IPS-15b (cell line): ENCODE measurements at regions not wholly inside any gene's neighbourhood (a gene's known extent, or its start where the extent isn't known, plus 50 kb on each side); places are given as distances from the start of the nearest gene placed in this dataset.
"Not testable (repeated sequence)": the region's sequence is repeated elsewhere in the genome, so short reads cannot be mapped to it uniquely, and the experiment has no call there.

ENCODE experiments used
- H3K27me3 ChIP-seq: one replicate; pipeline ENCODE4 v1.6.1; 2013; ENCODE audit warnings: low read length; ENCODE audit not compliant: control insufficient read depth, insufficient read depth
- H3K36me3 ChIP-seq: one replicate; pipeline ENCODE4 v1.6.1; 2013; ENCODE audit warnings: low read length; ENCODE audit not compliant: control insufficient read depth, insufficient read depth
- H3K4me1 ChIP-seq: one replicate; pipeline ENCODE4 v1.6.1; 2013; ENCODE audit warnings: mild to moderate bottlenecking, low read length; ENCODE audit not compliant: control insufficient read depth, insufficient read depth
- H3K4me3 ChIP-seq: one replicate; pipeline ENCODE4 v1.5.1; 2013; ENCODE audit warnings: low read depth, low read length
- H3K9ac ChIP-seq: one replicate; pipeline ENCODE4 v1.6.1; 2013; ENCODE audit warnings: low read depth, mild to moderate bottlenecking, low read length
- H3K9me3 ChIP-seq: one replicate; pipeline ENCODE4 v1.6.1; 2013; ENCODE audit warnings: mild to moderate bottlenecking, low read length; ENCODE audit not compliant: control insufficient read depth, insufficient read depth

DNA sequence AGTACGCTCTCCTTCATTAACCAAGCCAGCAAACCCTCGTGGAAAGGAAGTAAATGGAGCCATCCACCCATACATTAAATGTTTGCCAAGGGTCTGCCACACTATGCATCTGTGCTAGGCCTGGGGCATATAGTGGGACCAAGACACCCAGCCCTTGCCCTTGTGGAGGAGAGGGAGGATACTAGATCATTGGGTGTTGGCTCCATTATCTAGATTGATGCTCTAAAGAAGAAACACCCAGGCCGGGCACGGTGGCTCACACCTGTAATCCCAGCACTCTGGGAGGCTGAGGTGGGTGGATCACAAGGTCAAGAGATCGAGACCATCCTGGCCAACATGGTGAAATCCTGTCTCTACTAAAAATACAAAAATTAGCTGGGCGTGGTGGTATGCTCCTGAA lies 193.3 kb upstream of the CDH5 start:
- H3K9me3 ChIP-seq, H3K36me3 ChIP-seq, H3K4me3 ChIP-seq, H3K4me1 ChIP-seq, H3K27me3 ChIP-seq, H3K9ac ChIP-seq: not testable (repeated sequence)

GRCh38 chr16:66172463-66172862 lies 194.0 kb upstream of the CDH5 start:
- Histone ChIP-seq H3K4me3 (no peak overlapping the region), H3K9me3 (no peaks in the 10 kb centered on the region), H3K9ac (no peak overlapping the region), H3K36me3 (no peaks in the 10 kb centered on the region), H3K4me1 (no peaks in the 10 kb centered on the region), H3K27me3 (no peaks in the 10 kb centered on the region)

DNA sequence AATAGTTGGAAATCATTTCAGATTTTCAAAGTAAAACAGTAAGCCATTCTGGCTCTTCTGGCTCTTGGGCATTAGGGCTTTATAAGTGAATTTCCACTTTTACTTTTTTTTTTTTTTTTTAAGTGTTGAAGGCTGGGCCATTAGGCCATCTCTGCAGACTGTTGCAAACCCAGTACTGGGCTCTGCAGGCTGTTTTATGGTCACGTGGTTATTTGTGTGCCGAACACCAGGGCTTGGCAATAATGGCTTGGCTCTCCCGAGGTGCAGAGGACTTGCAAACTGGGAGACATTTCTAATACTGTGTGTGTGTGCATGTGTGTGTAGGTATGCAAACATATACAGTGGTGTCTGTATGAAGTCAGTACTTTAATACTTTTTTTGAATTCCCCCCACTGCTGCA lies 194.9 kb upstream of the CDH5 start:
- Histone ChIP-seq H3K27me3 (no peaks in the 10 kb centered on the region), H3K9ac (no peak overlapping the region), H3K4me1 (no peaks in the 10 kb centered on the region), H3K9me3 (no peaks in the 10 kb centered on the region), H3K4me3 (no peak overlapping the region), H3K36me3 (no peaks in the 10 kb centered on the region)

DNA sequence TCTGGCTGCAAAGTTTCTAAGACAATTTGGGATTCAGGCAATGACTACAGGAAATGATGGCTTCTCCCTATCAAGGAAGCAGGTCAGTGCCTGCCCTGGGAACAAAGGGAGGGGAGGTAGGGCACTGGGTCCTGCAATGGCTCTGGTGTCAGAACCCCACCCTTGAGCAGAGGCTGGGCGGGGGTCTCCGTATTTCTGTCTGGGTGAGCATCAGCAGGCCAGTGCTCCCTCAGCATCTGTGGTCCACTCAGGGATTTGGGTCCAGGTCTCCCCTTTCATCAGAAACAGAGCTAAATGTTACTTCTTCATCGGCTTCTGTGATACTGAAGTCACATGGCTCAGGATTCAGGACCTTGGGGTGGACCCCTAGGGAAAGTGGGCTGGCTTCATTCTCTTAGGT lies 195.5 kb upstream of the CDH5 start:
- H3K36me3 ChIP-seq, result no peaks in the 10 kb centered on the region
- no peaks in the 10 kb centered on the region for H3K9me3 ChIP-seq
- no peak overlapping the region for H3K4me3 ChIP-seq
- H3K4me1 ChIP-seq, result no peaks in the 10 kb centered on the region
- H3K9ac ChIP-seq, result no peak overlapping the region
- no peaks in the 10 kb centered on the region for H3K27me3 ChIP-seq

GRCh38 chr16:66169817-66170216 lies 196.7 kb upstream of the CDH5 start:
- no peaks in the 10 kb centered on the region for H3K4me1 ChIP-seq

DNA sequence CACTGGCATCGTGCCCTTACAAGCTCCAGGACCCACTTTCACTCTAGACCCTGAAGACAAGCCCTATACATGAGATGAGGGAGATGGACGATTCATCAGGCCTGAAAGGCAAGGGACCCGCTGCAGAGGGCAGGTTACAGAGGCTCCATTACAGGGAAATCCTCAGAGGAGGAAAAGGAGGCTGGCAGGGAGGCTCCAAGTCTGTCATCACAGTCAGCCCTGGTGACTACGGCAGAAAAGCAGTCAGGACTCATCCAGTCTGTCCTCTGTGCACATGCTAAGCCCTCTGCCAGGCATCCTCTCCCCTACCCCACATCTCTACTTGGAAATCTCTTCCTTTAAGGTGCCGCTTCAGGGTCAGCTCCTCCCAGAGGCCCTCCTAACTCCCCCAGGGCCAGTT lies 197.7 kb upstream of the CDH5 start:
- H3K4me1 ChIP-seq, result no peaks in the 10 kb centered on the region
- H3K4me3 ChIP-seq, result no peak overlapping the region
- H3K27me3 ChIP-seq, result no peaks in the 10 kb centered on the region
- no peak overlapping the region for H3K9ac ChIP-seq
- no peaks in the 10 kb centered on the region for H3K9me3 ChIP-seq
- H3K36me3 ChIP-seq, result no peaks in the 10 kb centered on the region

More at GRCh38 chr16:66169817-66170216, 196.7 kb upstream of the CDH5 start:
- Histone ChIP-seq H3K9ac (no peak overlapping the region), H3K36me3 (no peaks in the 10 kb centered on the region), H3K9me3 (no peaks in the 10 kb centered on the region), H3K4me3 (no peak overlapping the region), H3K27me3 (no peaks in the 10 kb centered on the region)

- no peaks in the 10 kb centered on the region for H3K27me3 ChIP-seq
- no peak overlapping the region for H3K4me3 ChIP-seq
- H3K36me3 ChIP-seq, result no peaks in the 10 kb centered on the region
- no peaks in the 10 kb centered on the region for H3K4me1 ChIP-seq
- H3K9ac ChIP-seq, result no peak overlapping the region
- no peaks in the 10 kb centered on the region for H3K9me3 ChIP-seq
Measured at GRCh38 chr16:66167564-66168291, 198.8 kb upstream of the CDH5 start.

GRCh38 chr16:66166490-66166889 lies 200.0 kb upstream of the CDH5 start:
- Histone ChIP-seq H3K4me1 (no peaks in the 10 kb centered on the region), H3K36me3 (no peaks in the 10 kb centered on the region), H3K9ac (no peak overlapping the region), H3K27me3 (no peaks in the 10 kb centered on the region), H3K4me3 (no peak overlapping the region), H3K9me3 (no peaks in the 10 kb centered on the region)

- no peak overlapping the region for H3K4me3 ChIP-seq
- no peaks in the 10 kb centered on the region for H3K4me1 ChIP-seq
- H3K27me3 ChIP-seq, result no peaks in the 10 kb centered on the region
- no peak overlapping the region for H3K9ac ChIP-seq
- no peaks in the 10 kb centered on the region for H3K9me3 ChIP-seq
- H3K36me3 ChIP-seq, result no peaks in the 10 kb centered on the region
Measured at GRCh38 chr16:66165879-66166278, 200.6 kb upstream of the CDH5 start.

GRCh38 chr16:66164581-66165247 lies 201.8 kb upstream of the CDH5 start:
- Histone ChIP-seq H3K4me3 (no peak overlapping the region), H3K9me3 (no peaks in the 10 kb centered on the region), H3K9ac (no peak overlapping the region), H3K27me3 (no peaks in the 10 kb centered on the region), H3K4me1 (no peaks in the 10 kb centered on the region), H3K36me3 (no peaks in the 10 kb centered on the region)

GRCh38 chr16:66162821-66163220 lies 203.7 kb upstream of the CDH5 start:
- no peaks in the 10 kb centered on the region for H3K4me1 ChIP-seq
- H3K9me3 ChIP-seq, result no peaks in the 10 kb centered on the region
- H3K27me3 ChIP-seq, result no peaks in the 10 kb centered on the region
- H3K36me3 ChIP-seq, result no peaks in the 10 kb centered on the region
- H3K4me3 ChIP-seq, result no peak overlapping the region
- no peak overlapping the region for H3K9ac ChIP-seq

DNA sequence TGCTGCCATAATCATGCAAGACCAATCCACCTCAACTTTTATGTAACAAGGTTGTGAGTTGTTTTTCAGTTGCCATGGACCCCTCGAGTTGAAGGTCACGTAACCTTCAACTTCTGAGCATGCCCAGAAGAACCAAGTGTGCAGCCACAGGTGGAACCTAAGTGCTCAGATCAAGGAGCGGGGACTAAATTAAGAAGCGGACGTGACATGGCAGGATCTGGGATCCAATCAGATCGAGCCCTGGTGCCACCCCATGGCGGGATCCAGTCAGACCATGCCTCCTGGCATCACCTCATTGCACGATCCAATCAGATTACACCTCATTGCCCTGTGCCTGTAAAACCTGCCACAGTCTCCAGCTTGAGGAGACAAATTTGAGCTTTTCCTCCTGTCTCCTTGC lies 204.5 kb upstream of the CDH5 start:
- Histone ChIP-seq H3K27me3 (no peaks in the 10 kb centered on the region), H3K4me1 (no peaks in the 10 kb centered on the region), H3K9ac (no peak overlapping the region), H3K9me3 (no peaks in the 10 kb centered on the region), H3K4me3 (no peak overlapping the region), H3K36me3 (no peaks in the 10 kb centered on the region)
